ENCODE measurements at regions not wholly inside any gene's neighbourhood (a gene's known extent, or its start where the extent isn't known, plus 50 kb on each side); places are given as distances from the start of the nearest gene placed in this dataset.

DNA sequence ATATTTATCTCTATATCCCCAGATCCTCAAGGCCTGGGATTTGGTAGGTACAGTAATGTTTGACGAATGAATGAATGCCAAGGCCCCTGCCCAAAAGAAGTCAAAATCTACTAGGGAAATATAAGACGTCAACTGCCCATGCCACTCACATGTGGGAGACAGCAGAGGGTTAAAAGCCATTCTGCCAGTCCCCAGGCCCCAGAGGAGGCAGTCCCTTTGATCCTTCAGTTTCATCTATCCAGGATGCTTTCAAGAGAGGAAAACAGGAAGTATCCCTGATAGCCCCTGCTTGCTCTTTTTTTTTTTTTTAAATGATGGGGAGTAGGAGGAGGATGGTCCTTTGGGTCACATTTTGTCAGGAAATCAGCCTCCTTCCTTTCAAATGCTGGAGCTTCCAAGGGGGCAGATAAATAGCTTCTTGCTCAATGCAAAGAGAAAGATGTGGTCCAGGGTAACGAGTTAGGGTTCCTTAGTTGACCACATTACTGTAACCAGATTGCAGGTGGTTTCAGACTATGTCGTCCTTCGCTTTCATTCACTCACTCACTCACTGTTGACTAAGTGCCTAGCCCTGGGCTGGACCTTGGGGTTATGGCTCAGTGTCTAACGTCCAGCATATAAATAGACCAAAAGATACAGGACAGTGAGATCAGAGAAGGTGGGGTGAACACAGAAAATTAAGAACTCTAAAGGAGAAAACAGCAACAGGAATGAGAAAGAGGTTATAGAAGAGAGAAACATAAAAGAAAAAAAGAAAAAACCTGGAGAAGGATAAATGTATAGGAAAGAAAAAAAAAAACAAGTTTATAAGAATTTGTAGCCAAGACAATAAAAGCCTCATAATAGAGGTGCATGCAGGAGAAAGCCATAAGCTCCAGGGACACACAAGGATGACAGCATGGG is 64.6 kb upstream of the PIM1 start:
- DNase-seq (ENCODE audit: low spot score), result no peak

DNA sequence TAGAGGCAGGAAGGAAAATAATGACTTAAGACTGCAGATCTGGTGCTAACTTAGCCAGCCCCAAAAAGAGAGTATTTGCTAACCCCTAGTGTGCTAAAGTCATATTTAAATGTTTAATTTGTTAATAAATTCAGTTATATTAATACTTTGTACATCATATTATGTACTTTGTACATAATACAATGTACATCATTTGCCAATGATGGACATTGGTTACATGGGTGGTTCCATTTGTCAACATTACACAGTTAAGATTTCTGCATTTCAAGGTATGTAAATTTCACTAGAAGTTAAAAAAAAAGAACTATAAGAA is 63.9 kb upstream of the PIM1 start:
- no peak for DNase-seq (ENCODE audit: low spot score)

DNA sequence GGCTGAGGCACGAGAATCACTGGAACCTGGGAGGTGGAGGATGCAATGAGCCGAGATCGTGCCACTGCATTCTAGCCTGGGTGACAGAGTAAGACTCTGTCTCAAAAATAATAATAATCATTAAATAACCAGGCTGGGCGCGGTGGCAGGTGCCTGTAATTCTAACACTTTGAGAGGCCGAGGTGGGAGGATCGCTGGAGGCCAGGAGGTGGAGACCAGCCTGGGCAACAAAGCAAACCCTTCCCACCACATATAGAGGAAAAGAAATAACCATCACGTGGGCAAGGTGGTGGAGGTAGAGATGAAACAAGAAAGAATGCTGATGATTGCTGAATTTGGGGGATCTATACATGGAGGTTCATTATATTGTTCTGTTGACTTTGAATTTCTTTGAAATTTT is 63.4 kb upstream of the PIM1 start:
- DNase-seq (ENCODE audit: low spot score), result no peak

DNA sequence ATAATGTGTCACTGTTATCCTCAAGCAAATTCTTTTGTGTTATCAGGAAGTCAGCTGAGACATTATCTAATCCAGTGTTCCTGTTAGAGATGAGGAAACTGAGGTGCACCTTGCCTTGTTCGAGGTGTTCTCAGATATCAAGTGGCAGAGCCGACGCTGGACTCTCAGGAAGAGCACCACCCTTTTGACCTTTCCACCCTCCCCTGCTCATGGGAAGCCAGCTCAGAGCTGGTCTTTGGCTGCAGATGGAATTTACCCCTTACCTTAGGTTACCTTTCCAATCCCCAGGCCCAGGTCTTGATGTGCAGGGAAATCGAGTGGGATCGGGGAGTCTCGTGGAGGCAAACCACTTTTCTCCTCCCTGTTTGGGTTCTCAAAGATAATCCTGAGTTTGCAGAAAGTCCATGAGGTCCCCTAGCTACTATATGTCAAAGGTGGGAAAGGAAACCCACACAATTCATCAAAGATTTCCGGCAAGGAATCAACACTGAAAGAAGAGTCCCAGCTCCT is 62.9 kb upstream of the PIM1 start:
- DNase-seq (ENCODE audit: low spot score), result no peak

DNA sequence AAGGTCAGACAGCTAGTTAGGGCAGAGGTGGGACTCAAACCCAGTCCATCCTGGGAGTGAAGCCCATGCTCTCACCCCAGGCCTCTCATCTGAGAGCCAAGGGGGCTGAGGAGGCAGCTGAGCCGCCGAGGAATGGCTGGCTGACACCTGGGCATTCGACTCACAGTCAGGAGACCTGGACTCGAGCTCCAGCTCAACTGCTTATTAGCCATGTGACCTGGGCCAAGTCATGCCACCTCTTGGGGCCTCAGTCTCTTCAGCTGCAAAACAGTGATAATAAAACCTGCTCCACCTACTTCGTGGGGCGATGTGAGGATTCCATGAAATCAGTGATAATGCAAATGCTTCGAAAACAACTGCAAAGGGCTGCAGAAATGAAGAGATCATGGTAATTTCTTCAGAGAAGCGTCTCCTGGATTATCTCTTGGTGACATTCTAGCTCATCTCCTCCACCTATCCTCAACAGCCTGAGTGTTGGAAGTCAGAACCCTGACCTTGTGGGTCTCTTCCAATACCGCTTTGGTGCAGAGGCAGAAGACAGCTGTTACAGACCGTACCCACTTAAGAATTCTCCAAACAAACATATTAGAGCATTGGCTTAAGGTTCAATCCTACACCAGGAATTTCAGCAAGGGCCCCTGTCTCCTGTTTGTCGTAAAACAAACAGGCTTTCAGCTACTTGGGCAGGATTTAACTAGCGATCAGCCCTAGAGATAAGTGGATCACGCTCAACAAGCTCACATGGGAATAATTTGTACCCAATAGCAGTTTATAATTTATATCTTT is 60.0 kb upstream of the PIM1 start:
- DNase-seq (ENCODE audit: low spot score), result no peak

DNA sequence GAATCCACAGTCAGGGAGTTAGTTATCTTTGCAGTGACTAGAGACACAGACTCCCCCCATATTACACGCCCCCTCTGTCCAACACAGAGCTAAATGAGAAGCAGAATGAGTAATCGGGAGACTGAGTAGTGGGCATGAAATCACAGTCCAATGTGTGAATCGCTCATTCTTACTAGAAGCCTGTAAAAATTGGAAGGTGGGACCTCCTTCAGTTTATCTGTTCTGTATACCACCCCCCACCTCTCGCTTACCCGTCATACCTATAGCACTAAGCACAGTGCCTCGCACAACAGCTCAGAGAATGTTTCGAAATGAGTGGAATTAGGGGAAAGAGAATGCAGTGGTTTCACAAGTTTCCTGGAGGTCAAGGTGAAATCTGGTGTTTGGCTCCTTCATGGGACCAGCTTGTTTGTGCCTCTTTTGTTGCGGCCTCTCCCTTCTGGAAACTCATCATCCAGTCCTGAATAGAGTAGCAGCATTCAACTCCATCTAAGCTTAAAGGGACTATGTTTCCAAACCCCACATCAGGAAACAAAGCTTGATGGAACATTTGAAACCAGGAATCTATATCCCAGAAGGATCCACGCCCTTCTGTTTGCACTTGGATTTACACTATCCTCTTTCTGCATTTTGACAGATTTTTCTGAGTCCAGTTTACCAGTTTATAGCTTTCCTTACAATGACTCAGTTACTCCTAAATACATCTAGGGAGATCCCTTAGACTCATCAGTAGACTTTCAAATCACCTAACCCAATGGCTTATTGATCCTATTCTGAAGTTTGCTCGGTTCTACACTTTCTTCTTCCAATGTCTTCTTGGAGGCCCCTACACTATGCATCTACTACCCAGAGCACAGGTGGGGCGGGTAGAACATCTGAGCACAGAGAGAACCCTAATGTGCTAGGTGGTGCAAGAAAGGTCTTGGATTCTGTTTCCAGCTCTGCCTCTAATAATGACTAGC is 59.2 kb upstream of the PIM1 start:
- no peak for DNase-seq (ENCODE audit: low spot score)

DNA sequence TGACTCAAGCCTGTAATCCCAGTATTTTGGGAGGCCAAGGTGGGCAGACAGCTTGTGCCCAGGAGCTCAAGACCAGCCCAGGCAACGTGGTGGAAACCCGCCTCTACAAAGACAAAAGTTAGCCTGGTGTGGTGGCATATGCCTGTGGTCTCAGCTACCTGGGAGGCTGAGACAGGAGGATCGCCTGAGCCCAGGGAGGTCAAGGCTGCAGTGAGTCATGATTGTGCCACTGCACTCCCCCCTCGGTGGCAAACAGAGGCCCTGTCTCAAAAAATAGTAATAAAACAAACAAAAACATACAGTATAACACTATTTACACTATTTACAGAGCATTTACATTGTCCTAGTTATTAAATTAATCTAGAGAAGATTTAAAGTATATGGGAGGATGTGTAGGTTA is 56.0 kb upstream of the PIM1 start:
- DNase-seq (ENCODE audit: low spot score), result no peak

DNA sequence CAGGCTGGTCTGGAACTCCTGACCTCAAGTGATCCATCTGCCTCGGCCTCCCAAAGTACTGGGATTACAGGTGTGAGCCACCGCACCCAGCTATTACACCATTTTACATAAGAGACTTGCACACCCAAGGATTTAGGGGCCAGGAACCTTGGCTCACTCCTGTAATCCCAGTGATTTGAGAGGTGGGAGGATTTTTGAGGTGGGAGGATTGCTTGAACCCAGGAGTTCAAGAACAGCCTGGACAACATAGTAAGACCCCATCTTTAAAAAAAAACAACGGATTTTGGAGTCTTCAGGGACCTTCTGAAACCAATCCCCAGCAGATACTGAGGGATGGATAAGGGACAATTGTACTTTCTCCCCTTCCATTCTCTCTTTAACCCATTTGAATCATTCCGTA is 55.3 kb upstream of the PIM1 start:
- no peak for DNase-seq (ENCODE audit: low spot score)

DNA sequence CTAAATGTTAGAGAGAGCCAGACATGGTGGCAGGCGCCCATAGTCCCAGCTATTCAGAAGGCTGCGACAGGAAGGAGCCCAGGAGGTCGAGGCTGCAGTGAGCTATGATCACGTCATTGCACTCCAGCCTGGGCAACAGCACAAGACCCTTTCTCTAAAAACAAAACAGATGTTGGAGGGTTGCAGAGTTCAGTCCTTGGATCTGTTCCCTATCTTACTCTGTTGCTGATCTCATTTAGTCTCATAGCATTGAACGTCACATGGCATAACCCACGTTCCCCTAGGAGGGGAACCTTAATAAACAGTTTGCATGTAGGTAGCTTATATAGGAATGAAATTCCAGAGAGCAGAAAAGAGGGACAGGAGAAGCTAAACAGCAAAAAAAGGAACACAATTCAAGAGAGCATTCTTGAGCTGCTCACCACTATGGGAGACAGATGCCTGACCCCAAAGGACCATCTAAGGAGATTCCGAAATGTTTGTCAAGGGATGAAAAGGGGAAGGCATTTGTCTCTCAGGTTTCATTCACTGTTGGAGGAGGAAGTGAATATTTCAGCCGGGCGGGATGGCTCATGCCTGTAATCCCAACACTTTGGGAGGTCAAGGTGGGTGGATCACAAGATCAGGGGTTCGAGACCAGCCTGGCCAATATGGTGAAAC is 54.6 kb upstream of the PIM1 start:
- DNase-seq (ENCODE audit: low spot score), result no peak

DNA sequence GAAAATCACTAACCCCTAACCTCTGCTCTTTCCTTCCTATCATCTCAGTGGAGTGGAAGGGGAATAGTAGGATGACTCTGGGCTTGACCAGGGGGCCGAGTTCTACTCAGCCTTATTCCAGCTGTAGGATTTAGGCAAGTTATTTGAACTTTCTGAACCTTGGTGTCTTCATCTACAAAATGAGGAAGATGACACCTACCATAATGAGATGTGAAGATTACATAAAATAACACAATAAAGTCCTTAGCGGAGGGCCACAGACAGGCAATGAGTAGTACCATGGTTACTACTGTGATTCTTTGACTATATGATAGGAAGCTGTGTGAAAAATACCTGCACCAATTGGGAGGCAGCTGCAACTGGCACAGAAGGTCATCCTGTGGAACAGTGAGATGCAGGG is 53.6 kb upstream of the PIM1 start:
- no peak for DNase-seq (ENCODE audit: low spot score)

DNA sequence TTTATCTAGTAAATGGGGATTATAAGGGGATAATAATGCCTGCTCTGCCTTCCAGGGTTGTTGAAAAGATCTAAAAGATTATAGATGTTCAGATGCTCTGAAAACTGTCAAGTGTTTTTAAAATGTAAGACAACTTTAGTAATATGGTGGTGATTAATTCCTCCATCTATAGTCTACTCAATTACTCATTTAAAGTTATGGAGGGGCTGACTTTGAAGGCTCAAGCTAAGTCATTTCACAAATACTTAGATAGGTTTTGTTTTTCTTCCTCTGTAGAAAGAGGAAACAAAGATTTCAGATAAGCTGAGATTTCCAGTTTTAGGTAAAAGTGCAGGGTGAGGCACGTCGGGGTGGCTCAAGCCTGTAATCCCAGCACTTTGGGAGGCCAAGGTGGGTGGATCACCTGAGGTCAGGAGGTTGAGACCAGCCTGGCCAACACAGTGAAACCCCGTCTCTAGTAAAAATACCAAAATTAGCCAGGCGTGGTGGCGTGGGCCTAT is 50.5 kb upstream of the PIM1 start:
- DNase-seq (ENCODE audit: low spot score), result no peak

Measured in iPS-NIHi11 (cell line).